Skeletal muscle satellite cell (primary cell): ENCODE measurements at regions not wholly inside any gene's neighbourhood (a gene's known extent, or its start where the extent isn't known, plus 50 kb on each side); places are given as distances from the start of the nearest gene placed in this dataset.
A peak's percentile ranks its signal among the peaks of the same experiment; 100 is the strongest.

ENCODE experiments used
- H3K27me3 ChIP-seq: 2 replicates; pipeline ENCODE4 v1.7.0; 2013; ENCODE audit warnings: low read length; ENCODE audit not compliant: control insufficient read depth, insufficient read depth
- H3K36me3 ChIP-seq: 2 replicates; pipeline ENCODE4 v1.7.0; 2013; ENCODE audit warnings: mild to moderate bottlenecking, control low read depth, low read length; ENCODE audit not compliant: insufficient read depth
- H3K4me1 ChIP-seq: 2 replicates; pipeline ENCODE4 v1.7.0; 2013; ENCODE audit warnings: low read length; ENCODE audit not compliant: control insufficient read depth, insufficient read depth
- H3K4me2 ChIP-seq: 2 replicates; pipeline ENCODE4 v1.7.0; 2013; ENCODE audit warnings: mild to moderate bottlenecking, low read length
- H3K4me3 ChIP-seq: 2 replicates; pipeline ENCODE4 v1.7.0; 2013; ENCODE audit warnings: low read length
- H3K9ac ChIP-seq: 2 replicates; pipeline ENCODE4 v1.7.0; 2013; ENCODE audit warnings: mild to moderate bottlenecking, low read depth, low read length, moderate library complexity
- H3K9me3 ChIP-seq: replicated peaks from 2 replicates; pipeline ENCODE4 v1.7.0; 2013; ENCODE audit warnings: mild to moderate bottlenecking, control low read depth, low read length

- H3K9ac ChIP-seq: no peak overlapping the region
- no peaks in the 10 kb centered on the region for H3K9me3 ChIP-seq
Measured at GRCh38 chr4:175916626-175917351, 104.7 kb upstream of the GPM6A start.

DNA sequence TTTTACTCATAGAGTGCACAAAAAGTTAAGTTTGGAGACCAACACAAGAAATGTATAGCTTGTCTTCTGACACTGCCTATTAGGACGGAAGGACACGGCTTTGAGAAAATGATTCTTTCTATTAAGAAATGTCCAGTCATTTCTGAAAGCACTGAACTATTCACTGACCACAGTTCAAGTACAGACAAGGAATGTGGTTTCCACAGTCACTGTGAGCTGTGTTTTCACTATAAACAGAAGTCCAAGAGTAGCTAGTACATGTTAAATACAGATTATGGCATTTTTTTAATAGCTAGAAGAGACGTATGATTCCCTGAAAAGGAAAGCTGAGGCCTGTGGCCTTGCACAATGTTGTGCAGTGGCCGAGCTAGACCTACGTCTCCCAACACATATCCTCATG is 115.1 kb upstream of the GPM6A start:
- Histone ChIP-seq H3K4me1 (no peaks in the 10 kb centered on the region), H3K9ac (no peak overlapping the region), H3K27me3 (no peaks in the 10 kb centered on the region), H3K4me3 (no peak overlapping the region), H3K36me3 (no peaks in the 10 kb centered on the region), H3K9me3 (no peaks in the 10 kb centered on the region), H3K4me2 (no peak overlapping the region)

More at GRCh38 chr4:175916626-175917351, 104.7 kb upstream of the GPM6A start:
- Histone ChIP-seq H3K27me3 (peaks cover 4% of the 10 kb centered on the region), H3K4me1 (no peaks in the 10 kb centered on the region), H3K36me3 (no peaks in the 10 kb centered on the region), H3K4me3 (no peak overlapping the region), H3K4me2 (no peak overlapping the region)

- no peak overlapping the region for H3K4me3 ChIP-seq
- H3K36me3 ChIP-seq: no peaks in the 10 kb centered on the region
- H3K9me3 ChIP-seq: no peaks in the 10 kb centered on the region
- H3K27me3 ChIP-seq: no peaks in the 10 kb centered on the region
- H3K9ac ChIP-seq: no peak overlapping the region
- H3K4me2 ChIP-seq: no peak overlapping the region
- H3K4me1 ChIP-seq: no peaks in the 10 kb centered on the region
Measured at GRCh38 chr4:175929441-175929840, 117.4 kb upstream of the GPM6A start.

- Histone ChIP-seq H3K9ac (peak overlapping the region; percentile 39), H3K27me3 (no peaks in the 10 kb centered on the region), H3K36me3 (no peaks in the 10 kb centered on the region), H3K4me3 (no peak overlapping the region), H3K4me1 (no peaks in the 10 kb centered on the region), H3K4me2 (peak overlapping the region; percentile 17), H3K9me3 (no peaks in the 10 kb centered on the region)
Measured at GRCh38 chr4:175929932-175930331, 117.9 kb upstream of the GPM6A start.

DNA sequence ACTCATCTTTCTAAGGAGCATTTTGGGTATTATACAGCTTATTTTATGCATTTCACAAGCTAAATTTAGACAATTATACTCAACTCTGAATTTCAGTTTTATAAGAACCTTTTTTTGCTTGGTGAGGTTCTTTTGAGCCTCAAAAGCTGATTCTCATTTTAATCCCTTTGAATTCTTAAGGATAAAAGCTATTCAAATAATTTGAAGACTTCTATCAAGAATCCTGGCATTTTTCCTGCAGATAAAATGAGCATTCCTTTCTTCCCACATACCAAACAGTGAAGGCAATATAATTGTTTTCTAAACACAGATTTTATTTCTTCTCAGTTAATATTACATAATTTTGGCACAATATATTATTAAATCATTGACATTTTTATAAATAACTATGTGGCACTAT is 118.4 kb upstream of the GPM6A start:
- H3K4me1 ChIP-seq: no peaks in the 10 kb centered on the region
- no peaks in the 10 kb centered on the region for H3K9me3 ChIP-seq
- no peaks in the 10 kb centered on the region for H3K27me3 ChIP-seq
- H3K4me2 ChIP-seq: peak overlapping the region; percentile 17
- peak overlapping the region; percentile 39 for H3K9ac ChIP-seq
- H3K4me3 ChIP-seq: no peak overlapping the region
- H3K36me3 ChIP-seq: no peaks in the 10 kb centered on the region

- Histone ChIP-seq H3K27me3 (no peaks in the 10 kb centered on the region), H3K36me3 (no peaks in the 10 kb centered on the region), H3K9me3 (no peaks in the 10 kb centered on the region), H3K9ac (no peak overlapping the region), H3K4me1 (no peaks in the 10 kb centered on the region), H3K4me3 (no peak overlapping the region), H3K4me2 (no peak overlapping the region)
Measured at GRCh38 chr4:175932116-175932515, 120.1 kb upstream of the GPM6A start.

DNA sequence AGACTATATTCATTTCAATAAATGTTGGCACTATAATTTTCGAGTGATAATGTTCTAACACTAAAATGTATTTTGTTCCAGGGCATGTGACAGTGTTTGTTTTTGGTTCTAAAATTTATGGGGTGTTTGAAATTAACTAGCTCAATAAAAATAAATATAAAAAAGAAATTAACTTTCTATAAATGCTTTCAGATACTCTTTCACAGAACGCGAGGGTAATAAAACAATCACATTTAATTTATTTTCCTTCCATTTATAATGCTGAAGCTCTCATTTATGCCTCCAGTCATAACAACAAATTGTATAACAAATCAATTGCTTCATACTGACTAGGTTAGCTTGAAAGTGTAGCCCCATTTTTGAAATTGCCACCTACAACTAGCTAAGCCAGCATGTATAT is 122.4 kb upstream of the GPM6A start:
- no peaks in the 10 kb centered on the region for H3K4me1 ChIP-seq
- no peaks in the 10 kb centered on the region for H3K9me3 ChIP-seq
- no peak overlapping the region for H3K4me3 ChIP-seq
- no peak overlapping the region for H3K4me2 ChIP-seq
- no peaks in the 10 kb centered on the region for H3K27me3 ChIP-seq
- H3K9ac ChIP-seq: no peak overlapping the region
- no peaks in the 10 kb centered on the region for H3K36me3 ChIP-seq

- H3K27me3 ChIP-seq: no peaks in the 10 kb centered on the region
- no peaks in the 10 kb centered on the region for H3K36me3 ChIP-seq
- H3K4me1 ChIP-seq: no peaks in the 10 kb centered on the region
- no peak overlapping the region for H3K4me3 ChIP-seq
- H3K4me2 ChIP-seq: no peak overlapping the region
- no peaks in the 10 kb centered on the region for H3K9me3 ChIP-seq
- H3K9ac ChIP-seq: no peak overlapping the region
Measured at GRCh38 chr4:175935016-175935661, 123.1 kb upstream of the GPM6A start.

DNA sequence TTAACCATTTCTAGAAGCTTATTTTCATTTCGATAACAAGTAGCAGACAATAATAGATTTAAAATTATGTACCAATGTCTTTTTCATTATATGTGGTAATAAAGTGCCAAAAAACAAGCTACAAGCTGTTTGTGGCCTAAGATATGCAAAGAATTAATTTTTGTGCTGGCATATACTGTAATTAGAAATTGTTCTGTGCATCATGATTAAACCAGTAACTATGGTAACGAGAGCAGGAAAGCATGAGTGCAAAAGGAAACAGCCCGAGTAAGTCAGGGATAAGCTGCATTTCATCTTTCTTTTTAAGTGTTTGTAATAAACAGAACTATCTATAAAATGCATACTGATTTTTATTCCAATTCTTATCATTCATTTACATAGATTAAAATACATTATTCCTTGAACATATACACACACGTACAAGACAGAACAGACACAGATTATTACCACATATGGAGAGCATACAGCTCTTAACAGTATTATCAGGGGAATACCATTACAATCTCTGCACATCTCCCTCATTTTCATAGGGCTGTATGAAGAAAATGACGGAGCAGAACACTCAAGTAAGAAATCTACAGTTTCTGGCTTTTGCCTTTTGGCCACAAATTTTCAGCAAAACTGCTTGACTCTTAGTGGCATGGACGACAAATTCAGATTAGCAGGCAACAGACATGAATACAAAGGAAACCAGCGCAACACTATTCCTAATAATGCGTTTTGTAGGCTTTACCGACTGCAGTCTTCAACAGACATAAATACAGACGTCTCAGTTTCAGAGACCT is 121.3 kb upstream of the WDR17 start:
- H3K4me1 ChIP-seq: peaks cover 6% of the 10 kb centered on the region
- no peak overlapping the region for H3K4me2 ChIP-seq
- no peak overlapping the region for H3K9ac ChIP-seq
- no peak overlapping the region for H3K4me3 ChIP-seq
- no peaks in the 10 kb centered on the region for H3K9me3 ChIP-seq
- H3K27me3 ChIP-seq: no peaks in the 10 kb centered on the region
- H3K36me3 ChIP-seq: no peaks in the 10 kb centered on the region

DNA sequence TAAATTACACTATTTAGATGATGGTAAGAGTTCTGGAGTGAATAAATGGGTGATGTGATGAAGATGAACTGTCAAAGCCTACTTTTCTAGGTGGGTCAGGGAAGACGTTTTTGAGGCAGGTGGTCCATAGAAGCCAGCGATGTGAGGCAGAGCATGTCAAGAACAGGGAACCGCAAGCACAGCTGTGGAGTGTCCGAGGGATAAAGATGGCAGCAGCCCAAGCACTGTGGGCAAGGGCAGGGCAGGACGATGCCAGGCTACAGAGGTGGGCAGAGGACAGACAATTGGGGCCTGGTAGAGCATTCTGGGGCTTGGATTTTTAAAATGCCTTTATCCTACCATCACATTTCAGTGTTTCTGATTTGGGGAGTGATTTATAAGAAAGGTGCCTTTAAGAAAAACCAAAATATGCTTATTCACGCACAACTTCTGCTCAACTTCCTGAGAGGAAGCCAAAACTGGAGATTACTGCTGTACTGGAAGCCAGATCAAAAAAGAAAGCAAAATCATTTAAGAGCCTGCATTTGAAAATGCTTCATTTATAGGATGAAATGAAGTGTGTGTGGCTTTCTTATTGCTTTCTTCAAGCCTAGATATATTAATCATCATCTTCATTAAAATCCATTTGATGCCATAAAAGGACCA is 119.0 kb upstream of the WDR17 start:
- peak overlapping the region; percentile 18 for H3K9ac ChIP-seq
- peaks cover 6% of the 10 kb centered on the region for H3K4me1 ChIP-seq
- H3K36me3 ChIP-seq: no peaks in the 10 kb centered on the region
- peak overlapping the region; percentile 45 for H3K4me3 ChIP-seq
- no peaks in the 10 kb centered on the region for H3K27me3 ChIP-seq
- H3K4me2 ChIP-seq: peak overlapping the region; percentile 64
- no peaks in the 10 kb centered on the region for H3K9me3 ChIP-seq

GRCh38 chr4:175947117-175947722 is 118.4 kb upstream of the WDR17 start:
- H3K36me3 ChIP-seq: no peaks in the 10 kb centered on the region
- H3K4me3 ChIP-seq: peak overlapping the region; percentile 45
- no peaks in the 10 kb centered on the region for H3K27me3 ChIP-seq
- H3K9ac ChIP-seq: peak overlapping the region; percentile 18
- H3K4me2 ChIP-seq: peak overlapping the region; percentile 64
- H3K4me1 ChIP-seq: peaks cover 6% of the 10 kb centered on the region
- no peaks in the 10 kb centered on the region for H3K9me3 ChIP-seq
